ENCODE measurements at regions not wholly inside any gene's neighbourhood (a gene's known extent, or its start where the extent isn't known, plus 50 kb on each side); places are given as distances from the start of the nearest gene placed in this dataset.

- Histone ChIP-seq H4K20me1 (ENCODE audit: insufficient read depth, low read length) (no peaks in the 10 kb centered on the region), H3K4me3 (ENCODE audit: insufficient read depth, low read depth, low read length) (no peak overlapping the region), H3K27me3 (ENCODE audit: insufficient read depth, low read length) (no peaks in the 10 kb centered on the region), H3K27ac (ENCODE audit: low read depth, low read length) (no peak overlapping the region), H3K79me2 (ENCODE audit: insufficient read depth, low read length) (no peaks in the 10 kb centered on the region), H3K36me3 (ENCODE audit: insufficient read depth, low read length) (no peaks in the 10 kb centered on the region), H3K4me2 (ENCODE audit: low read length) (no peak overlapping the region), H3K9me3 (ENCODE audit: insufficient read depth, low read depth, low read length) (no peaks in the 10 kb centered on the region), H2AFZ (ENCODE audit: low read depth, low read length) (no peak overlapping the region), H3K9ac (ENCODE audit: low read length) (no peak overlapping the region), H3K4me1 (ENCODE audit: insufficient read depth, low read length) (no peaks in the 10 kb centered on the region)
- H3K27me3 Mint-ChIP-seq (ENCODE audit: low read depth, unreplicated experiment): no peaks in the 10 kb centered on the region
- H3K27ac Mint-ChIP-seq (ENCODE audit: unreplicated experiment): no peak overlapping the region
- no peaks in the 10 kb centered on the region for H3K4me1 Mint-ChIP-seq (ENCODE audit: low read depth, unreplicated experiment)
- H3K4me3 Mint-ChIP-seq (ENCODE audit: unreplicated experiment): no peak overlapping the region
- FAIRE-seq (no peak), DNase-seq (ENCODE audit: low read depth) (no peak)
- peaks cover 6% of the 10 kb centered on the region for H3K9me3 Mint-ChIP-seq (ENCODE audit: unreplicated experiment)
- TF ChIP-seq EZH2 (IDR thresholded peaks at IDR 0.05; ENCODE audit: insufficient read depth, low read length) (no peak), CTCF (IDR thresholded peaks at IDR 0.05; ENCODE audit: insufficient read depth, low read depth, low read length) (no peak)
- H3K36me3 Mint-ChIP-seq (ENCODE audit: low read depth, unreplicated experiment): no peaks in the 10 kb centered on the region
These were observed 548.4 kb downstream of the KLHL13 start for GRCh38 chrX:117568238-117568637.

GRCh38 chrX:117543885-117544284, 572.7 kb downstream of the KLHL13 start:
- FAIRE-seq (peak; percentile 54), DNase-seq (ENCODE audit: low read depth) (no peak)
- TF ChIP-seq EZH2 (IDR thresholded peaks at IDR 0.05; ENCODE audit: insufficient read depth, low read length) (no peak), CTCF (IDR thresholded peaks at IDR 0.05; ENCODE audit: insufficient read depth, low read depth, low read length) (no peak)
- Mint-ChIP-seq H3K27me3 (ENCODE audit: low read depth, unreplicated experiment) (peaks cover 2% of the 10 kb centered on the region), H3K4me3 (ENCODE audit: unreplicated experiment) (no peak overlapping the region), H3K36me3 (ENCODE audit: low read depth, unreplicated experiment) (no peaks in the 10 kb centered on the region), H3K27ac (ENCODE audit: unreplicated experiment) (no peak overlapping the region), H3K9me3 (ENCODE audit: unreplicated experiment) (no peaks in the 10 kb centered on the region), H3K4me1 (ENCODE audit: low read depth, unreplicated experiment) (no peaks in the 10 kb centered on the region)
- Histone ChIP-seq H3K27me3 (ENCODE audit: insufficient read depth, low read length) (no peaks in the 10 kb centered on the region), H3K36me3 (ENCODE audit: insufficient read depth, low read length) (no peaks in the 10 kb centered on the region), H3K79me2 (ENCODE audit: insufficient read depth, low read length) (no peaks in the 10 kb centered on the region), H3K9me3 (ENCODE audit: insufficient read depth, low read depth, low read length) (no peaks in the 10 kb centered on the region), H3K9ac (ENCODE audit: low read length) (no peak overlapping the region), H2AFZ (ENCODE audit: low read depth, low read length) (no peak overlapping the region), H4K20me1 (ENCODE audit: insufficient read depth, low read length) (no peaks in the 10 kb centered on the region), H3K4me3 (ENCODE audit: insufficient read depth, low read depth, low read length) (no peak overlapping the region), H3K4me2 (ENCODE audit: low read length) (no peak overlapping the region), H3K27ac (ENCODE audit: low read depth, low read length) (no peak overlapping the region), H3K4me1 (ENCODE audit: insufficient read depth, low read length) (no peaks in the 10 kb centered on the region)

GRCh38 chrX:117539090-117539418, 577.6 kb downstream of the KLHL13 start:
- no peak overlapping the region for H2AFZ ChIP-seq (ENCODE audit: low read depth, low read length)
- H4K20me1 ChIP-seq (ENCODE audit: insufficient read depth, low read length): no peaks in the 10 kb centered on the region
- no peaks in the 10 kb centered on the region for H3K9me3 Mint-ChIP-seq (ENCODE audit: unreplicated experiment)
- no peak overlapping the region for H3K4me3 ChIP-seq (ENCODE audit: insufficient read depth, low read depth, low read length)
- TF ChIP-seq CTCF (IDR thresholded peaks at IDR 0.05; ENCODE audit: insufficient read depth, low read depth, low read length) (no peak), EZH2 (IDR thresholded peaks at IDR 0.05; ENCODE audit: insufficient read depth, low read length) (no peak)
- H3K9ac ChIP-seq (ENCODE audit: low read length): no peak overlapping the region
- H3K27ac ChIP-seq (ENCODE audit: low read depth, low read length): no peak overlapping the region
- H3K79me2 ChIP-seq (ENCODE audit: insufficient read depth, low read length): no peaks in the 10 kb centered on the region
- no peaks in the 10 kb centered on the region for H3K9me3 ChIP-seq (ENCODE audit: insufficient read depth, low read depth, low read length)
- DNase-seq (ENCODE audit: low read depth) (no peak), FAIRE-seq (peak; percentile 49)
- no peaks in the 10 kb centered on the region for H3K36me3 Mint-ChIP-seq (ENCODE audit: low read depth, unreplicated experiment)
- no peak overlapping the region for H3K4me3 Mint-ChIP-seq (ENCODE audit: unreplicated experiment)
- H3K27me3 Mint-ChIP-seq (ENCODE audit: low read depth, unreplicated experiment): peaks cover 2% of the 10 kb centered on the region
- no peak overlapping the region for H3K4me2 ChIP-seq (ENCODE audit: low read length)
- H3K4me1 Mint-ChIP-seq (ENCODE audit: low read depth, unreplicated experiment): no peaks in the 10 kb centered on the region
- no peaks in the 10 kb centered on the region for H3K27me3 ChIP-seq (ENCODE audit: insufficient read depth, low read length)
- no peaks in the 10 kb centered on the region for H3K4me1 ChIP-seq (ENCODE audit: insufficient read depth, low read length)
- no peak overlapping the region for H3K27ac Mint-ChIP-seq (ENCODE audit: unreplicated experiment)
- H3K36me3 ChIP-seq (ENCODE audit: insufficient read depth, low read length): no peaks in the 10 kb centered on the region
